NOMO-1 (cell line): ENCODE measurements at regions not wholly inside any gene's neighbourhood (a gene's known extent, or its start where the extent isn't known, plus 50 kb on each side); places are given as distances from the start of the nearest gene placed in this dataset.

ENCODE experiments used
- DNase-seq, 2 experiments: peaks; one replicate each; lab custom pipeline; 2025; ENCODE audit not compliant: unreplicated experiment in 2 of 2; lab: John Stamatoyannopoulos, UW

DNA sequence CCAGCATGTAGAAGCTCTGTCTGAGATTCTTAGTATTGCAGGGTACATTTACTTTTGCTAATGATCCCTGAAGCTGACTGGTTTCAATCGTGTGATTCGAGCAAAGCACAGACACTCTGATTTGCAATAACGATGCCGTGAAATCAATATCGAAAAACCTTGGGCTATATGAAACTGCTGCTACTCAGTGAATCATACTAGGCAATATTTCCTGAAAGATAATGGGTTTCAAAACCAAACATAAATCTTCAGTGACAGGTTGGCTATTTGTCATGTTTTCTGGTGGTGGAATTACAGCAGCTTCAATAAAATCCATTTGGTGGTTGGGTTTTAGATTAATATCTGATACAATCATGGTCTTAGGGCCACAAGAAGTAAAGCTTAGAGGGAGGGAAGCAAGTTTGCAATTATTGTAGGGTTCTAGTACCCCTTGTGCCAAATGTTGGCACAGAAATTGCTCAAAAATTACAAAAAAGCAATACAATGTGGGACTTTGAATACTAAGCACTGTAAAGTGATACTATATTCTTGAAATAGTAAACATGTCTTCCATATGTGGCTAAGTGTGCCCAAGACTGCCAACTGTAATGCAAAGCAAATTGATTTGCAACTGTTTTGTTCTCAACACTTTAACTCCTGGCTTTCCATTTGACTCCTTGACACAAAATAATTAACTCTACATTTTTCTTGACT, 112.4 kb upstream of the JAZF1 start:
- peak; percentile 37 to 84 for DNase-seq

DNA sequence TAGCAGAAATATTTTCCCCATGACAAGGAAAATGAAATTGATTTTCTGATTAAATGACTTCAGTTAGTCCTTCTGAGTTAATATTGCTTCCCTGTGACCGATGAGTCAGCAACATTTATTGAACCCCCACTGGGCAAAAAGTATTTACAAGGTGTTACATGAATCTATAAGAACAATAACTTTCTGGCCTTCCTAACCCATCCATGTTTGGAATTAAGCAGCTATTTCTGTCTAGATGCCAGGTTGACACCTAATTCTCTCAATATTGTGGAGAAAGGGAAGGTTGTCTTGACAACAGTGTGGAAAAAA, 112.9 kb upstream of the JAZF1 start:
- no peak for DNase-seq

- peak in 1 of 2 experiments; percentile 12 for DNase-seq
These were observed 115.5 kb upstream of the CREB5 start for GRCh38 chr7:28296571-28297483.

- peak; percentile 62 to 74 for DNase-seq
These were observed 114.4 kb upstream of the CREB5 start for GRCh38 chr7:28297801-28298459.

DNA sequence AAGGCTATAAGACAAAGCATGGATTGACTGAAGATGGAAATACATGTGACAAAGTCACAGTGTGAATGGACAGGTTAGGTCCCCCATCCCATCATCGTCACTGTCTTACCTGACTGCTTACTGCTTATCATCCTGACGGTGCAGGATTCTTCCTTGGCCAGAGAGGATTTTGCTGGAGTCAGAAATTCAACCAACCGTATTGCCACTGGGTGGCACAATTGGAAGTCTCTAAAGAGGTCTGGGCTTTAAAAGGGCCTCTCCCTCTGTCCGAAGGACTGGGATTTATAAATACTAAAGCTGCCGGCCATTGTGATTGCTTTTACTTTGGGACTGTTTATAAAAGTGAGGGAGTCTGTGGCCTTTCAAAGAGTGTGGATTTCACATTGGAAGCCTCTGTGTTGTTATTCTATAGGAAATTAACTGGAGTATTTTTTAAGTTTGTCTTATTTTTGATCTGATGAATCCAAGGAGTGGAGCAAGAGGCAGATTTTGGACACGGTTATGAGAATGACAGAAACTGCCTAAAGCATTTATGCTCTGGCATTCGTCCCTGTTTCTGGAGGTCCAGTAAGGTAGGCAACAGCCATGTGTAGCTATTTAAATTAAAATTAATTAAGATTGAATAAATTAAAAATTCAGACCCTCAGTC, 113.3 kb upstream of the CREB5 start:
- peak in 1 of 2 experiments; percentile 13 for DNase-seq

DNA sequence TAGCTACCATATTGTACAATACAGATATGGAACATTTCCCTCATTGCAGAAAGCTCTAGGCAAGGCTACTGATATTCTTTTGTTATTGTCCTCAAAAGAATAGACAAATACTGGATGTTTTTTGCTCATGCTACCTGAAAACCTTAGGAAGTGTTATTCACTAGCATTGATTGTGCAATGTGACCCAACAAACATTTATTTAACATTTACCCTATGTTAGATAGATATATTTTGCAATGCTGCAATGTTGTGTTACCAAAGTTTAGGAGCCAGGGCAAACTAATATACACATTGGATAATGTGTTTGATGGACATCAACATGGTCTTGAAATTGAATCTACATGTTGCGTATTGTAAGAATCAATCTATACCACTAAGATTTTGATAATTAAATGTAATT, 112.8 kb upstream of the CREB5 start:
- DNase-seq: no peak

- DNase-seq: no peak
These were observed 111.8 kb upstream of the CREB5 start for GRCh38 chr7:28300488-28300887.

GRCh38 chr7:28301148-28301641, 111.1 kb upstream of the CREB5 start:
- no peak for DNase-seq

- no peak for DNase-seq
These were observed 108.0 kb upstream of the CREB5 start for GRCh38 chr7:28304290-28304689.

- no peak for DNase-seq
These were observed 102.4 kb upstream of the CREB5 start for GRCh38 chr7:28309704-28310459.

DNA sequence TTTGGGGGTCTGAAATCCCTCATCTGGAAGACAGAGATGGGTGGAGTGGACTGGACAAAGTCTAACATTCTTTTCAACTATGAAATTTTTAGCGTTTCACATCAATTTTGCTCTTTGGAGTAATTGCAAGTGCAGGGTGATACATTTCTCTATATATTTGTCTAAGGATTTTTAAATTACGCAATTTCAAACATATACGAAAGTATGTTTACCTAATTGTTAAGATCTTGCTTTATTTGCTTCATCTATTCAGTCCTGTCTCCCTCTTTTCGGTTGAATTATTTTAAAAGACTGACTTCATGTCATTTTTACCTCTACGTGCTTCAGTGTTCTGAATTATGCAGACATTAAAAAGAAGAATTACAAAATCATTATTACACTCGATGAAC, 101.9 kb upstream of the CREB5 start:
- no peak for DNase-seq

DNA sequence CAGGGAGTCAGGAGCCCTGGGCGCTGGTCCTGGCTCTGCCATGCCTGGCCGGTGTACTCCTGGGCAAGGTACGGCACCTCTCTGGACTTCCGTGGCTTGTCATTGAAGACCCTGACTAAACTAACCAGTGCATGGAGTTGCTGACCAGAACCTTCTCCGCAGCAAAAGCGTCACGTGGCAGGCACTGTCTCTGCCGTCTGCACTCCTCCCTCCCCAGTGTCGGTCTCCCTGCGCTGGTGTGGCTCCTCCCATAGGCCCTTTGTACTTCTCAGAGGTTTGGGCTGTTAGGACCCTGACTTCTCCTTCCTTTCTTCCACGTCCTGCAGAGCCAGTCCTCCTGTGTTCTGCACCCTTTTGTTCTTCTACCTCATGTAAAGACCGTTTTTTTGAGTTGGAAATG, 100.6 kb upstream of the CREB5 start:
- DNase-seq: no peak

DNA sequence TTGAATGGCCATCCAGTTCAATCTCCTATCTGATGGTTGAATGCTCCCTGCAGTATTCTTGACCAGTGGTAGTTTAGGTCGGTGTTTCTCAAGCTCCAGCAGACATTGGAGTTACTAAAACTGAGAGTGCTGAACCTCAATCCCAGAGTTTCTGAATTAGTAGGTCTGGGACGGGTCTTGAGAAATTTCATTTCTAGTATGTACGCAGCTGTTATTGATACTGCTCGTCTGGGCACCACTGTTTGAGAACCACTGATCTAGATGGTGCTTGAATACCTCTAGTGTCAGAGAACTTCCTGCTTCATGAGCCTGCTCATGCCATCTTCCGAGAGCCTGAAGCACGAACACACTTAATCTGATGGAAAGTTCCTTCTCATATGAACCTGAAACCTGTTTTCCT, 99.4 kb upstream of the CREB5 start:
- DNase-seq: no peak

- no peak for DNase-seq
These were observed 97.5 kb upstream of the CREB5 start for GRCh38 chr7:28314841-28315240.

DNA sequence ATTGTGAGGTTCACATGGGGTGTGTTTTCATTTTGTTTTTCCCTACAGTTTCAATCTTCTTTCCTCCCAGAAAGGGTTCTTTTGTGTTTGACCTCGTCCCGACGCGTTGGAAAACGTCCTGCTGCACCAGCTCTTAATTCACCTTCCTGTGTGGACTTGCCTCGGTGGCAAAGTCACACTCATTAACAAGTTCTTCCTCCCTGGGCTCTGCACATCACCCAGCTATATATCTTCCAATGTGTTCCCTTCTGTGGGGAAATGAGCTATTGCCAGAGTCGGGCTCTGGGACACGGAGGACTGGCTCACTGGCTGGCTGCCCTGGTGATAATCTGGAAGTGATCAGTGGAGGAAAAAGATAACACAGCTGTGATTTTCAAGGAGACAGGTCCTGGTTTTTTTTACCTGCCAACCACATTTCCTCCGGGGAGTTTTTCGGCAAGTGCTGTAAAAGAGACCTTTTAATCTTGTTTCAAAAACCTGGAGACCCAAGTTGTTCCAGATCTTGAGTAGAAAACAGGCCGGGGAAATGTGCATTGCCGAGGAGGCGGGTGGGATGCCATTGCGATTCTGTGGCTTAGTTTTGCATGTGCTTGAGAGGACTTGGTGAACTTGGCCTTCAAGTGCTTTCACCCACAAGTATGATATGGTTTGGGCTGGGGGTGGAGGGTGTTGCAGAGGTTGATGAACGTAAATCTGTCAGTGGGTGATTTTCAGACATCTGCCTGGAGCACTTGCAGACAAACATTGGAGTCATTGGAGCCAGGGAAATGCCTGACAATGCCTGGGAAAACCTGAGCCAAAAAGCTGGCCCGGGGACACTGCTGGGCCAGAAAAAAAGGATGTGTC, 96.5 kb upstream of the CREB5 start:
- no peak for DNase-seq

GRCh38 chr7:28316489-28316888, 95.8 kb upstream of the CREB5 start:
- DNase-seq: no peak

DNA sequence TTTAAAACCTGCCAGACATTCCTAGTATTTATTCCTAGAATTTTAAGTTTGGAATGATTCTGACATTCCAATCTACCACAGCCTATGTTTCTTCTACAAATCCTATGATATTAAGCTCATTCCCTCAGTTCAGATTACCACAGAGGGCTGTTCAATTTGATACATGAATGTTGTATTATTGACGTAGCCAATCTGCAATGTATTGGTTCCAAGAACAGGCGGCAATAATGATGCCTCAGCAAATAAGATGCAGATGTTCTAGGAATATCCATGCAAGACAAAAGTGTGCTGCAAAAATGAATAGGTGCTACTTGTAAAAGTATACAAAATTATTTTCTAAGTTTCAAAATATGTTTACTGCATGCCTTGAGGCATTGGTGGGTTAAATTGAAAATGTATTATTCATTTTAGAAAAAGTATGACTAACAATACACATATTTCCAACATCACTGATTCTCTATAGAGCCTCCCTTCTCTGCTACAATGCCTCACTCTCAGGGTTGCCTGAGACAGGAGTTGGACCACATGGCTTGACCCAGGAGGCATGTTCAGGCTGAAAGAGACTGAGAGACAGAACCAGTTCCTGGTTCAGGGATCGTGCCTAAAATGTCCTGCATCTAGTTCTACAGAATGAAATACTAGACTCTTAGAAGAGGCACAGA, 94.1 kb upstream of the CREB5 start:
- DNase-seq: no peak

DNA sequence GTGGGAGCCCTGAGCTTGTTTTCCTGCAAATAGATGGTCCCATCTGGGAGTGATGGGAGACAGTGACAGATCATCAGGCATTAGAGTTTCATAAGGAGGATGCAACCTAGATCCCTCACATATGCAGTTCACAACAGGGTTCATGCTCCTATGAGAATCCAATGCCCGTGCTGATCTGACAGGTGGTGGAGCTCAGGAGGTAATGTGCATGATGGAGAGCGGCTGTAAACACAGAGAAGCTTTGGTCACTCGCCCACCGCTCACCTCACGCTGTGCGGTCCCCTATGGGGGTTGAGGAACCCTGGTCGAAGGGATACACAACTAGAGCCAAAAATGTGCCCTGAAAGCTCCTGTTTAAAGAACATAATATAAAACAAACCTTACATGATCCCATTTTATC, 88.5 kb upstream of the CREB5 start:
- DNase-seq: no peak

- no peak for DNase-seq
These were observed 84.2 kb upstream of the CREB5 start for GRCh38 chr7:28328146-28328545.
